ENCODE measurements at regions not wholly inside any gene's neighbourhood (a gene's known extent, or its start where the extent isn't known, plus 50 kb on each side); places are given as distances from the start of the nearest gene placed in this dataset.

DNA sequence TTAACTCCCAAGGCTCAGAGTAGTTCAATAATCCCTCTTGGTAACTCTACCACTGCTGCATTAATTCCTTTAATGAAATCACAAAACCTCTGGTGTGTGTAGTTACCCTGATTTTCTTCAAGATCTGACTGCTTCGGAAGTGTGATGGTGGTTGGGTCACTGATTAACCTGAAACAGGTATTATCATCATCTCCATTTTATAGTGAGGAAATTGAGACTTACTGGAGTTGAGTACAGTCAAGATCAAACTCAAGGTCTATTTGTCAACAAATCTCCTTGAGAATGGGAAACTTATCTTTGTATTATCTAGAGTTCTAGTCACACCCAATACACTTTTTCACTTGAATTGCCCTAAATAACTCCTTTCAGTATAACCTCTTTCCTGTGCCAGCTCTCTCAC is 233.5 kb downstream of the BTG1 start:
- TF ChIP-seq, protein P1, sequence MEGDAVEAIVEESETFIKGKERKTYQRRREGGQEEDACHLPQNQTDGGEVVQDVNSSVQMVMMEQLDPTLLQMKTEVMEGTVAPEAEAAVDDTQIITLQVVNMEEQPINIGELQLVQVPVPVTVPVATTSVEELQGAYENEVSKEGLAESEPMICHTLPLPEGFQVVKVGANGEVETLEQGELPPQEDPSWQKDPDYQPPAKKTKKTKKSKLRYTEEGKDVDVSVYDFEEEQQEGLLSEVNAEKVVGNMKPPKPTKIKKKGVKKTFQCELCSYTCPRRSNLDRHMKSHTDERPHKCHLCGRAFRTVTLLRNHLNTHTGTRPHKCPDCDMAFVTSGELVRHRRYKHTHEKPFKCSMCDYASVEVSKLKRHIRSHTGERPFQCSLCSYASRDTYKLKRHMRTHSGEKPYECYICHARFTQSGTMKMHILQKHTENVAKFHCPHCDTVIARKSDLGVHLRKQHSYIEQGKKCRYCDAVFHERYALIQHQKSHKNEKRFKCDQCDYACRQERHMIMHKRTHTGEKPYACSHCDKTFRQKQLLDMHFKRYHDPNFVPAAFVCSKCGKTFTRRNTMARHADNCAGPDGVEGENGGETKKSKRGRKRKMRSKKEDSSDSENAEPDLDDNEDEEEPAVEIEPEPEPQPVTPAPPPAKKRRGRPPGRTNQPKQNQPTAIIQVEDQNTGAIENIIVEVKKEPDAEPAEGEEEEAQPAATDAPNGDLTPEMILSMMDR (IDR thresholded peaks at IDR 0.05; ENCODE audit: low read depth, low read length) = no peak
- no peak for DNase-seq (ENCODE audit: extremely low read depth, low read depth)

DNA sequence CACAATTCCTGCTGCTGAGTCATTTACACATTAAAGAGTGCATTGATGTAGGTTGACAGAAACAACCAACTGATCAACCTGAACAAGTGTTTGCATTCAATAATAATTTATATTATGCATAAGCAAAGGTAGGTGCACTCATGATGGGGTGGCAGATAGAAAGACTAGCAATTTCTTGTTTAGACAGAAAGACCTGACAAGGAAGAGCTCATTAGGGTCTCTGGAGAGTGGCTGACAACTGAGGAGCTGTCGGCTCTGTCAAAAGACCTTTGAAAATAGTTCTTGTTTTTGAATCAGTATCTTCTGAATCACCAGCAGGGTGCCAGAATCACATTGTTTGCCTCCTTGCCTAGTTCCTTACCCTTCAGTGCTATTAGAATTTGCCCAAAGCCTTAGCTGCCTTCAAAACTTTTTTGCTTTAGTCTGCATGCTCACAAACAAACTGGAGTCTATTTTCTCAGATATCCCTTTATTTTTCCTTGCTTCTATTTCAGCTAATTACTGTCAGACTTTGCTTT is 234.7 kb downstream of the BTG1 start:
- TF ChIP-seq, protein P1 (IDR thresholded peaks at IDR 0.05; ENCODE audit: low read depth, low read length) = no peak
- DNase-seq (ENCODE audit: extremely low read depth, low read depth) = no peak

GRCh38 chr12:91902860-91903683 is 242.6 kb downstream of the BTG1 start:
- TF ChIP-seq, protein P1 (IDR thresholded peaks at IDR 0.05; ENCODE audit: low read depth, low read length) = no peak
- no peak for DNase-seq (ENCODE audit: extremely low read depth, low read depth)

DNA sequence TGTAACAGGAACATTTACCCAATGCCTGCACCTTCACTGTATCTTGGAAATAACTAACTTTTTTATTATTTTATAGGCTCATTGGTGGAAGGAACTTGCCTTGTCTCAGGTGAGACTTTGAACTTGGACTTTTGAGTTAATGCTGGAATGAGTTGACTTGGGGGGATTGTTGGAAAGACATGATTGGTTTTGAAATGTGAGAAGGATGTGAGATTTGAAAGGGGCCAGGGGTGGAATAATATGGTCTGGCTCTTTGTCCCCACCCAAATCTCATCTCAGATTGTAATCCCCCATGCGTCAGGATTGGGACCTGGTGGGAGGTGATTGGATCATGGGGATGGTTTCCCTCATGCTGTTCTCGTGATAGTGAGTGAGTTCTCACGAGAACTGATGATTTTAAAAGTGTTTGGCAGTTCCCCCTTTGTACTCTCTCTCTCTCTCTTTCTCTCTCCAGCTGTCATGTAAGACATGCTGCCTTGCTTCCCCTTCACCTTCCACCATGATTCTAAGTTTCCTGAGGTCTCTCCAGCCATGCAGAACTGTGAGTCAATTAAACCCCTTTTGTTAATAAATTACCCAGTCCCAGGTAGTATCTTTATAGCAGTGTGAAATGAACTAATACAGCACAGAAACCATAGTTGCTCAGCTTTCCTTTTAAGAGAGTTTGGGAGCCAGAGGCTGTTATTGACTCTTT is 244.1 kb downstream of the BTG1 start:
- TF ChIP-seq, protein P1 (IDR thresholded peaks at IDR 0.05; ENCODE audit: low read depth, low read length) = no peak
- DNase-seq (ENCODE audit: extremely low read depth, low read depth) = no peak

DNA sequence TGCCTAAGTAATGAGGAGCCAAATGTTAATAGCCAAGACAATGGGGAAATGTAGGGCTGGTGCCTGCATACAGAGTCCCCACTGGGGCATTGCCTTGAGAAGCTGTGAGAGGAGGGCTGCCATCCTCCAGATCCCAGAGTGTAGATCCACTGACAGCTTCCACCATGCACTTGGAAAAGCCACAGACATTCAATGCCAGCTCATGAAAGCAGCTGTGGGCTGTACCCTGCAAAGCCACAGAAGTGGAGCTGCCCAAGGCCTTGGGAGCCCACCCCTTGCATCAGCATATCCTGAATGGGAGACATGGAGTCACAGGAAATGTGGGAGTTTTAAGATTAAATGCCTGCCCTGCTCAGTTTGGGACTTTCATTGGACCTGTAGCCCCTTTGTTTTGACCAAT is 244.7 kb downstream of the BTG1 start:
- DNase-seq (ENCODE audit: extremely low read depth, low read depth) = no peak
- TF ChIP-seq, protein P1 (IDR thresholded peaks at IDR 0.05; ENCODE audit: low read depth, low read length) = no peak

DNA sequence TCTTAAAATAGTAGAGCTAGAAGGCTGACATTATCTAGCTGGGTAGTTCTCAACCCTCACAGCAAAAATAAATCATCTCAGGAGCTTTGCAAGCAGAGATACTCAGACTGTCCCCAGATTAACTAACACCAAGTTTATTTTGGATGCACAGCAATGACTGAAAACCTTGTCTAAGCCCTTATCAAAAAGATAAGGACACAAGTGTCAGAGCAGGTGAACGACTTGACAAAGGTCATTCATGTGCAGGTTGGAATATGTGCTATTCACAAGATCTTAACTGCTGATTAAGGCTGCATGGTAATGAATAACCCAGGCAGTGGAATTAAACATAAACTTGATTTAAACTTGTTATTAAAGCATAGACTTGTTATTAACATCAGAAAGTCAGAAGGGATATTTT is 246.6 kb downstream of the BTG1 start:
- TF ChIP-seq, protein P1 (IDR thresholded peaks at IDR 0.05; ENCODE audit: low read depth, low read length) = no peak
- no peak for DNase-seq (ENCODE audit: extremely low read depth, low read depth)

GRCh38 chr12:91897025-91897515 is 248.6 kb downstream of the BTG1 start:
- TF ChIP-seq, protein P1 (IDR thresholded peaks at IDR 0.05; ENCODE audit: low read depth, low read length) = no peak
- DNase-seq (ENCODE audit: extremely low read depth, low read depth) = no peak
